Dedifferentiated amniotic fluid mesenchymal stem cell (primary cell): ENCODE measurements at regions not wholly inside any gene's neighbourhood (a gene's known extent, or its start where the extent isn't known, plus 50 kb on each side); places are given as distances from the start of the nearest gene placed in this dataset.
"Not testable (repeated sequence)": the region's sequence is repeated elsewhere in the genome, so short reads cannot be mapped to it uniquely, and the experiment has no call there.

Experiments
- DNase-seq: peaks from one replicate; pipeline ENCODE4 v3.0.0-alpha.2; 2016; ENCODE audit errors: extremely low spot score

DNA sequence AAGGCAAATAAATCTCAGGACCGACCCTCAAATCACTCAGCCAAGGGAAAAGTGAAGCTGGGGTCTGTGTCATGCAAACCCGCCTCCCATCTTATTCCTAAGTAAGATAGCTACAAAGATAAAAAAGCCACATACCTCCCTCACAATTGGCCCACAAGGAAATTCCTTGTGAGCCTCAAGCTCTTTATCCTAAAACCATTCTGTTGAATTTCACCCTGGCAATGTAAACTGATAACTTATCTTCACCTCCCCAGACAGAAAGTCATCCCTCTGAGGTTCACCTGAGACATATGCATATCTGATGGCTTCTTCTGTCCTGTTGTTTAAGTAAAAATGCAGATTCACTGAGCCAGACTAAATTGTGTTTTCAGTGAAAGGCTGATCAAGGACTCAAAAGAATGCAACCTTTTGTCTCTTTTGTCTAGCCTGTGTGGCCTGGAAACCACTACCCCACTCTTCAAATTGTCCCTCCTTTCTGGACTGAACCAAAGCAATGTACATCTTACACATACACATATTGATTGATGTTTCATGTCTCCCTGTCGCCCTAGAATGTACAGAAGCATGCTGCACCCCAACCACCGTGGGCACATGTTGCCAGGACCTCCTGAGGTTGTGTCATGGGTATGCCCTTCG lies 91.3 kb downstream of the MFAP3L start:
- DNase-seq: no peak

DNA sequence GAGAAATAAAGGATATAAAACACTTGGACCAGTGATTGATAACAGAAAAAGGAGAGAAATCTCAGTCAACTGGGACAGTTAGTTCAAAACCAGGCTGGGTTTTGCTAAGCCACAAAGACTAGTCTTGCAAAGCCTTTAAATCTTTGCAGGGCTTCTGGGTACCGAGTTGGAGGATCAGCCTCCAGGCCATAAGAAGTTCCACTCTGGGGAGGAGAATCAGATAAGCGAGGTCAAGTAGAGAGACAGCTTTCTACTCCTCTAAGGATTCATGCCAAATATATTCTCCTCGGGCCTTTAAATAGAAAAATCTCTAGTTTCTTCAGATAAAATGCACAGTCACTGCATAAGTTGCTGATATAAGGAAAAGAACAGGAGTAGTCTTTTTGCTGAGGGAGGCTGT lies 92.7 kb downstream of the MFAP3L start:
- no peak for DNase-seq

DNA sequence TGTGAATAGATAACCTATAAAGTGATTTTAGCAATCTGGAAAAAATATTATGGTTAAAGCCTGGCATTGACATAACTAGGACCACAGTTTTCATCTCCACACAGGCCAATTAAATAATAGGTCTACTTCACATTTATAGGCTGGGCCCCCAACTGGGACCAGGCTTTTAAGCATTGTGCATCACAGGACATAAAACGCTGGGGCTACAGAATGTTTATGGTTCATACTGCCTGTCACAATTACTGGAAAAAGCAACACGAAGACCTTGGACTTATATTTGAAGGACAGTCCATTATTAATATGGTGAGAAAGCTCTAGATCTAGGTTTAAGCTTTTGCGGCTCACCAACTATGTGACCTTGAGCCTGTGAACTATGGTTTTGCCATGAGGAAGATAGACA lies 94.2 kb downstream of the MFAP3L start:
- no peak for DNase-seq

DNA sequence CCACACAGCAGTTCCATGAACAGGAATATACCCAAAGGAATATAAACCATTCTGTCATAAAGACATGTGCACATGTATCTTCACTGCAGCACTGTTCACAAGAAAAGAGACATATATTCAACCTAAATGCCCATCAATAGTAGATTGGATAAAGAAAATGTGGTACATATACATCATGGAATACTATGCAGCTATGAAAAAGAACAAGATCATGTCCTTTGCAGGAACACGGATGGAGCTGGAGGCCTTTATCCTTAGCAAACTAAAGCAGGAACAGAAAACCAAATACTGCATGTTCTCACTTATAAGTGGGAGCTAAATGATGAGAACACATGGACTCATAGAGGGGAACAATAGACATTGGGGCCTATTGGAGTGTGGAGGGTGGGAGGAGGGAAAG lies 95.4 kb downstream of the MFAP3L start:
- DNase-seq: not testable (repeated sequence)

DNA sequence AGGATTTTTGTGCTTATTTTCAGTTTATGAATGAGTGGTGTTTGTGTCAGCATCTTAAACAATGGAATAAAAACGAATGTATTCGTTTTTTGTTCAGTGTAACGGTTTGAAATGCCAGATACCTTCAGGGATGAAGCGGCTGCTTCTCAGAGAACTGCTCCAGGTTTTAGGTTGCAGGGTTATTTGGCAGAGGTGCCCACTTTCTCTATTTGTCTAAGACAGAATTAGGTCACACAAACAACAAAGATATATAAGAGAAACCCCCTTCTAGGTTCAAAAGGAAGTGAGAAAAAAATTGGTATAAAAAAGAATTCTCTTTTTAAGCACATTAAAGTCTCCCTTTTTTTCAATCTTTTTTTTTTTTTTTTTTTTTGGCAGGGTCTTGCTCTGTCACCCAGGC lies 98.9 kb downstream of the MFAP3L start:
- no peak for DNase-seq

DNA sequence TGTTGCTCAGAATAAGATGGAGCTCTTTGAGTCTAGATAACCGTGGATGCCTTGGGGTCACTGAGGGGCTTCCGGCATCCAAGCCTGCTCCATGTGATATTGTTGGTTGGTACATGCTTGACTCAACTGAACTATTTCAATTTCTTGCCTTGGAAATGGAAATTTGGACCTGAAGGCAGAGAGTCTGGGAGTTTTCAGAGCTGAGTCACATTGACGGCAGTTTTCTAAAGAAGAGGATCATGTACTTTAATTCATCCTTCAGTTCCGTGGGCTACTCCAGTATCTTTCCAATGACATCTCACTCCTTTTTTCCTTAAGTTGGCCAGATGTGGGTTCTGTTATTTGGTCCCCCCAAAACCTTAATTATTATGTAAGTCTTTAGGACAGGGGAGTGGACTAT lies 100.5 kb downstream of the MFAP3L start:
- DNase-seq: no peak

DNA sequence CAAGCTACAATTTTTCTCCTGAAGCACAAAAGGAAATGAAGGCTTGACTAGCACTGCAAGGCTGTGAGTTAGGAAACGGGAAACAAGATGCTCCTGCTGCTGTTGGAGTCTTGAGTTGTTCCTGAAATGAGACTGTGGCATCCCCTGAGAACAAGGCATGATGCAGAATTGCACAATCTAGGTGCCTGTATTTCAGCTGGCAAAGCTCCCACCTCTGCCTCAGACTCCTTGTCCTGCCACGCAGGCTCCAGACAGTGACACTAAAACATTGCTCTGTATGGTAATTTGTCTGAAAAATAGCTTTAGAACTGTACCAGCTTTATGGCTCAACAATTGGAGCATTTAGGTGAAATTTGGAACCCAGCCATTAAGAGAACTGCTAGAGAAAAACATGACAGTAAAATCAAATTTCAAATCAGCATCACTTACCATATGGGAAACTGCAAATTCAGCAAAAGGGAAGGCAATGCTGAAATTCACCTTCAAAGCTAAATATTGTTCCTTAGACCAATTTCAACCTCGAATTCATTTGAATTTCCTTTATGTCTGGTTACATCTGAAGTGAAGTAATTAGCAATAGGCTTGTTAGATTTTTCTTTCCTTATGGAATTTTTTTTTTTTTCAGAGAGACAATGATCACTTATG lies 103.4 kb downstream of the MFAP3L start:
- DNase-seq: no peak

DNA sequence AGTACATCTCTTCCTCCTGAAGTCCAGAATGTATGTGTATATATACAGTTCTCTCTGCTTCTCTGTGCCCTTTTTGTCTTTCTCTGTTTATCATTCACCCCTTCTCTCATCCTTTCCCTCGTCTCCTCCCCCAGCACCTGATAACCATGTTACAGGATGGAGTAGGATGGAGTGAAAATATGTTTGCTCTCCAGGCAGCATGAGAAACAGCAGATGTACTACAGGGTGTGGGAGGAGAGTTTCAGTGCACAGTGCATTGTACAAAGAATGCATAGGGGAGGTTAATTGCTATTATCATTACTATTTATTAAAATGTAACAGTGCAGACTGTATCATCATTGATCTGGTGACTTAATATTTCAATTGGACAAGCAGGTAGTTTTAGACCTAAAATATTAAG lies 104.5 kb downstream of the MFAP3L start:
- DNase-seq: no peak

DNA sequence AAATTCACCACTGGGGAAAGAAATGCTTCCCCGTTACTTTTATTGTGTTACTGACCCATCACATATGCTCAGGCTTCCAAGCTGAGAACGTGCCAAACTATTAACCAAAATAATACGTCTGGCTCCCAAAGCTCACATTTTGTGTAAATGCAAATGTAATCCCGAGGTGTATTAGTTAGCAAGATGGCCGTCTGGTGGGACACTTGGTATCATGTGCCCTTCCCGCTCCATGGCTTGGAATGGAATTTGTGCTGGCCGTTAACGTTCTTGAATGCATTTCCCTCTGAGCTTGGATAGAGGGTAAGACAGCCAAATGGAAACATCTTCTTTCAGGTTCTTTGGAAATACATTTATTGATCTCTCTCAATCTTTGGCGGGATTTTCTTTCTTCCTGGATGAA lies 105.0 kb downstream of the MFAP3L start:
- DNase-seq: no peak

DNA sequence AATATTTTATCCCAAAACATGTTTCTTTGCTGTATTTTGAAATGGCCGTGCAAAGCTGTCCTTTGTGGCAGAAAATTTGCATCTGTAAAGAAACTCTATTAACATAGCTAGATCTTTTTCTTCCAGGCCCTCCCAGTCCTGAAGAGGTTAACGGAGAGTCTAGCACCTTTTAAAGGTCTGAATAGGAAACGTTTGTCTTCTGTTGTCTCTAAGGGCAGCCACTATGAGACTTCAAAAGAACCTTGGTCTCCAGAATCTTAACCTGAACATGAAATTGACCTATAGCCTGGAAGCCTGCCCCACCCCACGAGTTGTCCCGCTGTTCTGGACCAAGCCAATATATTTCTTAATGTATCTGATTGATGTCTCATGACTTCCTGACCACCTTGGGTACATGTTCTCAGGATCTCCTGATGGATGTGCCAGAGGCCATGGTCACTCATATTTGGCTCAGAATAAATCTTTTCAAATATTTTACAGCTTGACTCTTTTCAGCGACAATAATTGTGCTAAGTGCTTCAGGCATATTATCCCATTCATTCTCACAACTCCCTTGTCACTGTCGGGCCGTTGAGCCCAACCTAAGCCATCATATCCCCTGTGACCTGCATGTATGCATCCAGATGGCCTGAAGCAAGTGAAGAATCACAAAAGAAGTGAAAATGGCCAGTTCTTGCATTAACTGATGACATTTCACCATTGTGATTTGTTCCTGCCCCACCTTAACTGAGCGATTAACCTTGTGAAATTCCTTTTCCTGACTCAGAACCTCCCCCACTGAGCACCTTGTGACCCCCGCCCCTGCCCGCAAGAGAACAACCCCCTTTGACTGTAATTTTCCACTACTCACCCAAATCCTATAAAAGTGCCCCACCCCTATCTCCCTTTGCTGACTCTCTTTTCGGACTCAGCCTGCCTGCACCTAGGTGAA lies 106.7 kb downstream of the MFAP3L start:
- DNase-seq: not testable (repeated sequence)

DNA sequence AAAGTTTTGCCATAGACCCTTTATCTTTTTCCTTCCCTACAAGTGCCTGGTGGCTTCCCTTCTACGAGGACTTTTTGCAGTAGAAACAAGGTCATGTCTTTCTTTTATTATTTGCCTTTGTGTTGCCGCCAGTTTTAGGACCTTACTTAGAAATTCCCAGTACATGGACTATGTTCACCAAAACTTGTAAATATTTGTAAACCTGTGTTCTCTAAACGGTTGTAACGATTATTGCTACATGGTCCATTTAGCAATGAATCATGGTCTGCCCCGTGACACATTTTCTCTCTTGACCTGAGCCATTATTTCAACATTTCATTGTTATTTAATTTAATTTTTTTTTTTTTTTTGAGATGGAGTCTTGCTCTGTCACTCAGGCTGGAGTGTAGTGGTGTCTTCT lies 110.7 kb downstream of the MFAP3L start:
- no peak for DNase-seq

DNA sequence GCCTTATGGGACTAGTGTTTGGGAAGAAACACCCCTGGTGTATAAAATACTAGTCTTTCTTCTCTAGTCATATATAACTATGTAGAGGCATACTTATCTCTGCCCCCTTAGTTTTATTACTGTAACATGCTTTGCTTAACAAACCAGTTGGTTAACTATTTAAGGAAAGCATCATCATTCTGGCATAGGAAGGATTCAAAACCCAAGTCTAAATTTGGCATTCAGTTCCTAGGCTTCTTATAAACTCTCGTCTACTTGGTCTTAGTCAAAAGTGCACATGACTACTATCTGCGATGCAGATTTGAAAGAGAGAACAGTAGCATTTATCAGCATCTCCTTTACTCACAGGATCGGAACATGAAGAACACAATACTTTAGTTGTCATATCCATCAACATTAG lies 111.3 kb downstream of the MFAP3L start:
- no peak for DNase-seq

DNA sequence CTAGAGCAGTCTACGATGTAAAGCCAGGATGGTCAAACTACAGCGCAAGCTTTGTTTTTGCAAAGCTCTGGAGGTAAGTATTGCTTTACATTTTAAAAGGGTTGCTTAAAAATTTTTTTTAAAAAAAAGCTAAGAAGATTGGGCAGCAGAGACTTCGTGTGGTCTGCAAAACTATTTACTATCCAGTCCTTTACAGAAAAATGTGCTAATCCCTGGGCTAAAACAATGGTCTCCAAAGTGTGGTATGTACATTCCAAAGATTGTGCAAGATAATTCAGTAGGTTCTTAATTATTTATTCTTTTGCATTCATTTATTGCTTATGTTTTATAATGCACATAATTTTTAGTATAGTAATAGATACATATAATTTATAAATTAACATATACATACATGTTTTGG lies 113.2 kb downstream of the MFAP3L start:
- DNase-seq: no peak

DNA sequence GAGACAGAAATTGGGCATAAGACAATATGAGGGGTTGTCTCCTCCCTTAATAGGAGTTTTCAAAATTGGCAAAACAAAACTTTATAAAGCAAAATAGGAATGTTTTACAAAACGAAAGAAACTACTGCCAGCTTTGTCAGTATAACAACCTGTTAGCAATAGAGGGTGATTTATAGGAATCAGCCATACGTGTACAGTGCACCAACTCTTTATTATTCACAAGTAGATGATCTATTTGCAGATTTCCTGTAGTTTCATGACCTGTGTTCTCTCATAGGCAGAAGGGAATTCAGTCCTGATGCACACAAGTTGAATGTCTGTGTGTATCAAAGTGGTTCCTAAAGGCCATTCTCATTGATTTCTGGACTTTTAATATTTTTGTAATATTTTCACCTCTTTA lies 116.3 kb downstream of the MFAP3L start:
- no peak for DNase-seq

DNA sequence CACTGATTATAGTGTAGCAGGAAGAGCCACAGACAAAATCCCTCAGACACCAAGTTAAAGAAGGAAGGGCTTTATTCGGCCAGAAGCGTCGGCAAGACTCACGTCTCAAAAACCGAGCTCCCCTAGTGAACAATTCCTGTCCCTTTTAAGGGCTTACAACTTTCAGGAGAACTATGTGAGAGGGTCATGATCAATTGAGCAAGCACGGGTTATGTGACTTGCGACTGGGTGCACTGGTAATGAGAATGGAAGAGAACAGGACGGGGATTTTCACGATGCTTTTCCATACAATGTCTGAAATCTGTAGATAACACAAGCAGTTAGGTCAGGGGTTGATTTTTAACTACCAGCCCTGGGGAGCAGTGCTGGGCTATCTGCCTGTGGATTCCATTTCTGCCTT lies 116.7 kb downstream of the MFAP3L start:
- DNase-seq: no peak

DNA sequence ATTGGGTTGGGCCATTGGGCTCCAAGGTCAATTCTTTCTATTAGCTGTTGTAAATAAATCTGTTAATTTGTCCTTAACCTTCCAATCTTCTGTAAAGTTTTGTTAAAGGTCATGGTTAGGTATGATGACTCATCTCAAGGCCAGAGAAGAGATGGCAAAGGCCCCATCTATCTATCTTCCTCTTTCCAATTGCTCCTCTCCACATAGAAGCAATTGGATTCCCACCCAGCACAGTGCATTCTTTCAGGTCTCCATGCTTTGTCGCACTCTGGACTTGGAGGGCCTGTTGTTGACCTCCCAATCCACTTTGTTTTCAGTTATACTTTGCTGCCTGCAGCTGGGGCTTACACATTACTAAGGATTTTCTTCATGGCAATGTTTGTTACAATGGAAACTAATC lies 118.5 kb downstream of the MFAP3L start:
- no peak for DNase-seq

DNA sequence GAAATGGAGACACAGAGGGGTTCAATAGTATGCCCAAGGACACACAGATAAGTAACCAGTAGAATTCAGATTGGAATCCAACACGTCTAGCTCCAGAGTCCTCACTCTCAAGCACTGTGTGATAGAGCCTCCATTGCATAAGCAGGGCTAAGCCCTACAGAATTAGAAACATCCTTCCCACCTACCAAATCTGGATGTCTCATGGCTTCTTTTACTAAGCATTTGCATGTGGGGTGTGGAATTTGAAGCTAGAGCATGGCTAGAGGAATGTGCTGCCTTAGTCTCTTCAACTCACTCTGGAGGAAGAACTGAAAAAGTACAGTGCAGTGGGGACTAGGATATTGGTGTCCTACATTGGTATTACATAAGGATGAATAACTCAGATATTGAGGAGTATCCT lies 119.4 kb downstream of the MFAP3L start:
- DNase-seq: no peak

DNA sequence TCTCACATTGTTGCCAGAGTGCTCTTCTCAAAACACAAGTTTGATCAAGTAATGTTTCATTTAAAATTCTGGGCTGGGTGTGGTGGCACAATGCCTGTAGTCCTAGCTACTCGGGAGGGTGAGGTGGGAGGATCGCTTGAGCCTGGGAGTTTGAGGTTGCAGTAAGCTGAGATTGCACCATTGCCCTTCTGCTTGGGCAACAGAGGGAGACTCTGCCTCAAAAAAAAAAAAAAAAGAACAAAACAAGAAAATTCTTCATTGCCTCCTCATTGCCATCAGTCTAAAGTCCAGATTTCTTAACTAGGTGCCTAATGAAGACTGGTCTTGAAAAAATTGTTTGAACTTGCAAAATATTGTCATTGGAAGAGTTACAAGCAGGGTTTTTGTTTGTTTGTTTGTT lies 120.1 kb downstream of the MFAP3L start:
- no peak for DNase-seq

DNA sequence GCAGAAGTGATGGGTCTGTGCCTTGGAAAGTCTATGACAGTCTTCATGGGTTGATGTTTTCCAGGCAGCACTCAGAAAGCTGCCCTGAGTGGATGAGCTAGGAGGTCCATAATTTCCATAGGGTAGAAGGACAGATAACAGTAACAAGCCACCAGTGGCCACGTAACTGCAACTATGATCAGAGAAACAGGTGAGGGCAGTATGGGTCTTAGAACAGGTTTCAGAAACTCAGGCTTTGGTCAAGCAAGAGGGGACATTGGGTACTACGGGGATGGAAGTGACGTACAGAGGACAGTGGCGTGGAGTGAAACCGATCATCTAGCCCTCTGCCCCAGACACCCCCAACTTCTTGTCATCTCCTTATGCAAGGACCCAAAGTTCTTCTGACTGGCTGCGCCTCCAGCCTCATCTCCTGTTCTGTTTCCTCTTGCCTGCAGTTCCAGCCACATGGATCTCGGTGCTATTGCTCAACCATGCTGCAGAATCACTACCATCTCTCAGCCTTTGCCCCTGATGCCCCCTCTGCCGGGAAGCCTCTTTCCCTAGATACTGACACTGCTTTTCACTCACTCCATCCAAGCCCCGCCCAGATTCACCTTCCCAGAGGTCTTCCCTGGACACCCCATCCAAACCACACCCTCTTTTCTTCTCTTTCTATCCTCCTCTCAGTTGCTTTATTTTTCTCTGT lies 123.4 kb downstream of the MFAP3L start:
- DNase-seq: no peak

DNA sequence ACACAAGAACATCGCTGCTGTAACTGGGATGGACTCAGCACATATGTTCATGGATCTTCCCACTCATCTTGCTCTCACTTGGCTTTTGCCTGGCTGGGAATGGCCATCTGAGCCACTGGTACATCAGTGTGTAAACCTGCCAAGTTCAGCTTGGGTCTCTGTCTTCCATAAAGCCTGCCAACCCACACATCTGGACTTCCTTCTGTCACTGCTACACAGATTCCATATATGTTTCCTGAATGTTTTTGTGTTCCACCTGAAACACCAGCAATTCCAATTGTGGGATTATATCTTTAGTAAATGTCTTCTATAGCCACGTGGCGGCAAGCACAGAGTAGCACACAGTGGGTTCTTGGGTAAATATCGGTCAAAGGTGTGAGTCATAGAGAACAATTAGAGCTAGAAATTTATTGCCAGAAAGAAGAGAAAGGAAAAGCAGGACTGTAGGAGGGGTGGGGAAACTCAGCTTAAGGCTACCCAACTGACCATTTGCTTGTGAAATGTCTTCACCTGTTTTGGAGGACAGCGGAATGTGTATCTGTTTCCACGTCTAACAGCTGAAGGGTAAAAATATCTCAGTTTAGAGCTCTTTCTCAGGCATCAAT lies 125.9 kb downstream of the MFAP3L start:
- no peak for DNase-seq

DNA sequence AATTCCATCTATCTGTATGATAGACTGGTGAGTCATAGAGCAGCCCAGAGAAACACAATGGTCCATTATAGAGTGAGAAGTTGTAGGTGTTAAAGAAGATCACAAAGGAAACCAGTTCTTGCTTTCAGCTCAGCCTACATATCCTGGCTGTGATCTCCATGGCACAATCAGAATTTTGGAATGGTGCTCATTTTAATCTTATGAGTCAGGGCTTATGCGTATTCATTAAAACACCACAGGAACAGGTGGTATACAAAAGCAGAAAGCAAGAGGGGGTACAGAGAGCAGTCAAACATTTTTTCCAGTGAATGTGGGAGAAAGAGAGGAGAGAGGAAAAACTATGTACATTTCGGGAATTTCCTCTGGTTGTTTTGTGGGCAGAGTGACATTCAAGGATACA lies 126.9 kb downstream of the MFAP3L start:
- no peak for DNase-seq

DNA sequence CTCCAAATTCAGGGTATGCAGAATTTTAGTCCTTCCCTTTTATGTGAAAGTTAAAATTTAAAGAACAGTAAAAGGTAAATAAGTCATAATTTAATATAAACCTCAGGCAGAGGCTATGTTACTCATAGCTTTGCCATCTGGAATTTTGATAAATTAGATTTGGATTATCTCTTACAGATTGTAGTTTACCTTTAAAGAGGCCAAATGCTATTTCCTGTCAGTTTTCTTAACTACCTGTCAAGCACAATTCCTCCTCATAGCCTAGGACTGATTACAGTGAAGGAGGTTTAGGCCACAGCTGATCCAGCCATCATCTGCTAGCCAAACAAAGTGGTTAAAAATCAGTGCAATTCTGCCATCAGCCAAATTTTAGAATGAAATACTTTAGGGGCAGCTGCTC lies 128.1 kb downstream of the MFAP3L start:
- no peak for DNase-seq
